RWPE1 (cell line): ENCODE measurements at regions not wholly inside any gene's neighbourhood (a gene's known extent, or its start where the extent isn't known, plus 50 kb on each side); places are given as distances from the start of the nearest gene placed in this dataset.

Experiments used
- CTCF ChIA-PET: fragments of 350-600 bp; sonication (Branson Sonifier 250); formaldehyde crosslinking; extraction: SDS; loops from one replicate; lab custom pipeline; 2021; lab: Yijun Ruan, JAX
- POLR2A ChIA-PET: fragments of 400-600 bp; formaldehyde crosslinking; extraction: SDS; loops from one replicate; lab custom pipeline; 2020; ENCODE audit warnings: antibody characterized with exemption; ENCODE audit not compliant: low non-redundant PET; lab: Yijun Ruan, JAX
- DNase-seq: peaks from one replicate; pipeline ENCODE4 v3.0.0; 2012; ENCODE audit warnings: low spot score
- H3K27ac ChIP-seq: fragments of 450-650 bp; 2 replicates; pipeline ENCODE4 v1.5.1; 2017
- CTCF ChIP-seq: fragments of 450-650 bp; conservative IDR thresholded peaks from 2 replicates; pipeline ENCODE4 v1.5.1; 2017; ENCODE audit warnings: low read depth, mild to moderate bottlenecking

GRCh38 chr14:86708846-86709339 lies 1178.9 kb downstream of the FLRT2 start:
- POLR2A ChIA-PET = no interaction called here
- H3K27ac ChIP-seq = no peak overlapping the region
- DNase-seq = no peak
- CTCF ChIA-PET = no interaction called here
- TF ChIP-seq CTCF = no peak

GRCh38 chr14:86707071-86707470 lies 1177.1 kb downstream of the FLRT2 start:
- TF ChIP-seq CTCF = no peak
- POLR2A ChIA-PET = no interaction called here
- no peak overlapping the region for H3K27ac ChIP-seq
- CTCF ChIA-PET = no interaction called here
- no peak for DNase-seq

- POLR2A ChIA-PET = no interaction called here
- H3K27ac ChIP-seq = no peak overlapping the region
- no peak for TF ChIP-seq CTCF
- CTCF ChIA-PET = no interaction called here
- no peak for DNase-seq
Measured at GRCh38 chr14:86683561-86683960, 1153.6 kb downstream of the FLRT2 start.

DNA sequence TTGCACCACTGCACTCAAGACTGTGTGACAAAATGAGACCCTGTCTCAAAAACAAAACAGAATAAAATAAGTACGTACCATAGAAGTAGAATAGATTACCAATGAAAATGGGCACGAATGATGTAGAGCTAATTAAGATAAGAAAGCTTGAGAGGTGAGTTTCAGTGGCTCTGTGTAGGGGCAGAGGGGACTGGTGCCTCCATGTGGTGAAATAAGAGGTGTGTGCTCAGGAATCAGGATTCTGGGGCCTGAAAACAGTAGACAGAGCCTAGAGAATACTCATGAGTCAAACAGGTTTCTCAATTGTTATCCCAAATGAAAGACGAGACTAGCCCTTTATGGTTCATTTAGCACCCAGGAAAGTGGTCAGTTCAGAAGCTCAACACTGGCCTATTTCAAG lies 1145.1 kb downstream of the FLRT2 start:
- no peak for TF ChIP-seq CTCF
- CTCF ChIA-PET = interaction anchor here (0.6 kb wide), 1 partner anchor 838 kb away, joined by 3 read pairs; no protein-coding TSS in a partner anchor
- POLR2A ChIA-PET = no interaction called here
- H3K27ac ChIP-seq = no peak overlapping the region
- no peak for DNase-seq

DNA sequence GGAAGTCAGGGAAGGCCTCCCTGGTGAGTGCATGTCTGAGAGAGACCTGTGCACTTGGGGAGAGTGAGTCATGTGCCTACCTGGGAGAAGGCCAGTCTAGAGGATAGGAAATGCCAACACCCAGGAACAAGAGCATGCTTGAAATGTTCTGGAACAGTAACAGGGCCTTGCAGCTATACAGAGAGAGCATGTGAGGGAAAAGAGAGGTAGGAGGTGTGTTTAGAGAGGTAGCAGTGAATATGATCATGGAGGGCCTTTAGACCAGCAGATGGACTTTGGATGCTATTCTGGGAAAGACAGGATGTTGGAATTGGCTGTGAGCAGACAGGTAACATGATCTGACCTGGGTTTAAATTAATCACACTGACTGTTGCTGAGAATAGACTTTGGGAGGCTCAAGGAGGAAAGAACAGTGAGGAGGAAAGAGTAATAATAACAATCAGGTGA lies 1143.6 kb downstream of the FLRT2 start:
- peak; percentile 34 for DNase-seq
- H3K27ac ChIP-seq = no peak overlapping the region
- ChIA-PET POLR2A (no interaction called here), CTCF (no interaction called here)
- no peak for TF ChIP-seq CTCF

- no peak overlapping the region for H3K27ac ChIP-seq
- ChIA-PET POLR2A (no interaction called here), CTCF (no interaction called here)
- no peak for DNase-seq
- TF ChIP-seq CTCF = no peak
Measured at GRCh38 chr14:86672080-86672479, 1142.1 kb downstream of the FLRT2 start.

DNA sequence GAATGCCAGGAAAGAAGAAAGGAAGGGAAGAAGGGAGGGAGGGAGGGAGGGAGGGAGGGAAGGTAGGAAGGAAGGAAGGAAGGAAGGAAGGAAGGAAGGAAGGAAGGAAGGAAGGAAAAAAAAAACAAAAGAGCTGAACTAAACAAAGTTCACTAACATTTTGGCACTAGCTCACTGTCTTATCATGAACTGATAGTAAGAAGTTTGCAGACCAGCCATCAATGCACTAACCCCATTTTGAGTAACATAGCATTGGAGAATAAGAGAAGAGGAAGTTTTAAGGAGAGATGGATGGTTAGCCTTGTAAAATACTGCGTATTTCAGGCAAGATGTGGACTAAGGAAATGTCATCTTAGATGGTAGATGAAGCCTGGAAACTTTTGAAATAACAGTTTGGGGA lies 1136.0 kb downstream of the FLRT2 start:
- POLR2A ChIA-PET = no interaction called here
- no peak overlapping the region for H3K27ac ChIP-seq
- DNase-seq = no peak
- CTCF ChIA-PET = no interaction called here
- TF ChIP-seq CTCF = no peak
